ENCODE measurements at regions not wholly inside any gene's neighbourhood (a gene's known extent, or its start where the extent isn't known, plus 50 kb on each side); places are given as distances from the start of the nearest gene placed in this dataset.
"Not testable (repeated sequence)": the region's sequence is repeated elsewhere in the genome, so short reads cannot be mapped to it uniquely, and the experiment has no call there.

- Mint-ChIP-seq H3K4me3 (no peak overlapping the region), H3K27me3 (peaks cover 3% of the 10 kb centered on the region), H3K36me3 (no peaks in the 10 kb centered on the region), H3K4me1 (no peaks in the 10 kb centered on the region), H3K9me3 (no peaks in the 10 kb centered on the region), H3K27ac (no peak overlapping the region)
- DNase-seq = no peak
- POLR2A ChIA-PET = no interaction called here
- ATAC-seq (ENCODE audit: low read depth) = no peak
These were observed 75.0 kb upstream of the STAM2 start for GRCh38 chr2:152250421-152251100.

GRCh38 chr2:152251211-152251610 lies 75.6 kb upstream of the STAM2 start:
- H3K27me3 Mint-ChIP-seq = peaks cover 3% of the 10 kb centered on the region
- H3K4me1 Mint-ChIP-seq = no peaks in the 10 kb centered on the region
- H3K36me3 Mint-ChIP-seq = no peaks in the 10 kb centered on the region
- ATAC-seq (ENCODE audit: low read depth) = no peak
- no peak overlapping the region for H3K27ac Mint-ChIP-seq
- POLR2A ChIA-PET = no interaction called here
- no peaks in the 10 kb centered on the region for H3K9me3 Mint-ChIP-seq
- no peak overlapping the region for H3K4me3 Mint-ChIP-seq
- no peak for DNase-seq

- Mint-ChIP-seq H3K9me3 (no peaks in the 10 kb centered on the region), H3K27me3 (peaks cover 3% of the 10 kb centered on the region), H3K4me3 (no peak overlapping the region), H3K27ac (no peak overlapping the region), H3K4me1 (no peaks in the 10 kb centered on the region), H3K36me3 (no peaks in the 10 kb centered on the region)
- POLR2A ChIA-PET = no interaction called here
- DNase-seq (no peak), ATAC-seq (ENCODE audit: low read depth) (no peak)
These were observed 76.2 kb upstream of the STAM2 start for GRCh38 chr2:152251811-152252210.

GRCh38 chr2:152254486-152254885 lies 78.9 kb upstream of the STAM2 start:
- no peaks in the 10 kb centered on the region for H3K36me3 Mint-ChIP-seq
- ATAC-seq (ENCODE audit: low read depth) = no peak
- peaks cover 3% of the 10 kb centered on the region for H3K27me3 Mint-ChIP-seq
- DNase-seq = no peak
- no peak overlapping the region for H3K4me3 Mint-ChIP-seq
- H3K9me3 Mint-ChIP-seq = no peaks in the 10 kb centered on the region
- no peak overlapping the region for H3K27ac Mint-ChIP-seq
- H3K4me1 Mint-ChIP-seq = no peaks in the 10 kb centered on the region
- POLR2A ChIA-PET = no interaction called here

- Mint-ChIP-seq H3K4me3 (no peak overlapping the region), H3K4me1 (no peaks in the 10 kb centered on the region), H3K36me3 (no peaks in the 10 kb centered on the region), H3K9me3 (no peaks in the 10 kb centered on the region), H3K27me3 (peaks cover 3% of the 10 kb centered on the region), H3K27ac (no peak overlapping the region)
- POLR2A ChIA-PET = no interaction called here
- no peak for DNase-seq
- ATAC-seq (ENCODE audit: low read depth) = no peak
These were observed 79.4 kb upstream of the STAM2 start for GRCh38 chr2:152254976-152255375.

GRCh38 chr2:152255918-152256317 lies 79.1 kb upstream of the FMNL2 start:
- peaks cover 3% of the 10 kb centered on the region for H3K27me3 Mint-ChIP-seq

GRCh38 chr2:152260939-152261338 lies 74.0 kb upstream of the FMNL2 start:
- Mint-ChIP-seq H3K27ac (no peak overlapping the region), H3K27me3 (no peaks in the 10 kb centered on the region), H3K36me3 (no peaks in the 10 kb centered on the region), H3K9me3 (peaks cover 1% of the 10 kb centered on the region), H3K4me3 (no peak overlapping the region), H3K4me1 (no peaks in the 10 kb centered on the region)
- ATAC-seq (ENCODE audit: low read depth) = no peak
- DNase-seq = no peak
- POLR2A ChIA-PET = no interaction called here

More at GRCh38 chr2:152255918-152256317, 79.1 kb upstream of the FMNL2 start:
- no peak overlapping the region for H3K4me3 Mint-ChIP-seq
- H3K36me3 Mint-ChIP-seq = no peaks in the 10 kb centered on the region
- POLR2A ChIA-PET = no interaction called here
- H3K27ac Mint-ChIP-seq = no peak overlapping the region
- H3K4me1 Mint-ChIP-seq = no peaks in the 10 kb centered on the region
- ATAC-seq (ENCODE audit: low read depth) = no peak
- no peak for DNase-seq
- no peaks in the 10 kb centered on the region for H3K9me3 Mint-ChIP-seq

GRCh38 chr2:152263911-152264310 lies 71.1 kb upstream of the FMNL2 start:
- ATAC-seq (ENCODE audit: low read depth) (no peak), DNase-seq (no peak)
- peaks cover 5% of the 10 kb centered on the region for H3K9me3 Mint-ChIP-seq
- H3K4me3 Mint-ChIP-seq = no peak overlapping the region
- H3K27ac Mint-ChIP-seq = no peak overlapping the region
- no peaks in the 10 kb centered on the region for H3K36me3 Mint-ChIP-seq
- H3K4me1 Mint-ChIP-seq = no peaks in the 10 kb centered on the region
- H3K27me3 Mint-ChIP-seq = peaks cover under 1% of the 10 kb centered on the region
- POLR2A ChIA-PET = no interaction called here

- ATAC-seq (ENCODE audit: low read depth); H3K36me3 Mint-ChIP-seq; H3K4me1 Mint-ChIP-seq; H3K27ac Mint-ChIP-seq; DNase-seq; H3K27me3 Mint-ChIP-seq; H3K4me3 Mint-ChIP-seq; POLR2A ChIA-PET: not testable (repeated sequence)
- peaks cover 12% of the 10 kb centered on the region for H3K9me3 Mint-ChIP-seq
These were observed 61.2 kb upstream of the FMNL2 start for GRCh38 chr2:152273732-152274260.

- H3K4me1 Mint-ChIP-seq; DNase-seq; ATAC-seq (ENCODE audit: low read depth); H3K27me3 Mint-ChIP-seq; POLR2A ChIA-PET; H3K4me3 Mint-ChIP-seq; H3K9me3 Mint-ChIP-seq; H3K36me3 Mint-ChIP-seq; H3K27ac Mint-ChIP-seq: not testable (repeated sequence)
These were observed 57.1 kb upstream of the FMNL2 start for GRCh38 chr2:152277896-152278295.

GRCh38 chr2:152278526-152278925 lies 56.4 kb upstream of the FMNL2 start:
- POLR2A ChIA-PET = no interaction called here
- Mint-ChIP-seq H3K27ac (no peak overlapping the region), H3K27me3 (no peaks in the 10 kb centered on the region), H3K4me1 (no peaks in the 10 kb centered on the region), H3K4me3 (no peak overlapping the region), H3K9me3 (peaks cover 5% of the 10 kb centered on the region), H3K36me3 (no peaks in the 10 kb centered on the region)
- no peak for ATAC-seq (ENCODE audit: low read depth)
- no peak for DNase-seq

GRCh38 chr2:152279367-152279766 lies 55.6 kb upstream of the FMNL2 start:
- POLR2A ChIA-PET; H3K4me3 Mint-ChIP-seq; ATAC-seq (ENCODE audit: low read depth): not testable (repeated sequence)

GRCh38 chr2:152280780-152281179 lies 54.2 kb upstream of the FMNL2 start:
- Mint-ChIP-seq H3K27ac (no peak overlapping the region), H3K4me3 (no peak overlapping the region), H3K27me3 (peaks cover 3% of the 10 kb centered on the region), H3K9me3 (peaks cover 2% of the 10 kb centered on the region), H3K4me1 (no peaks in the 10 kb centered on the region), H3K36me3 (no peaks in the 10 kb centered on the region)
- no peak for DNase-seq
- no peak for ATAC-seq (ENCODE audit: low read depth)
- POLR2A ChIA-PET = no interaction called here

More at GRCh38 chr2:152279367-152279766, 55.6 kb upstream of the FMNL2 start:
- not testable (repeated sequence) for H3K27me3 Mint-ChIP-seq, H3K4me1 Mint-ChIP-seq, H3K9me3 Mint-ChIP-seq, H3K36me3 Mint-ChIP-seq, H3K27ac Mint-ChIP-seq, DNase-seq

GRCh38 chr2:152283392-152283791 lies 51.6 kb upstream of the FMNL2 start:
- Mint-ChIP-seq H3K4me1 (no peaks in the 10 kb centered on the region), H3K27ac (no peak overlapping the region), H3K4me3 (no peak overlapping the region), H3K9me3 (no peaks in the 10 kb centered on the region), H3K36me3 (no peaks in the 10 kb centered on the region), H3K27me3 (peaks cover 3% of the 10 kb centered on the region)
- ATAC-seq (ENCODE audit: low read depth) (no peak), DNase-seq (no peak)
- POLR2A ChIA-PET = no interaction called here
